GM18909 (cell line): ENCODE measurements at regions not wholly inside any gene's neighbourhood (a gene's known extent, or its start where the extent isn't known, plus 50 kb on each side); places are given as distances from the start of the nearest gene placed in this dataset.

ENCODE experiments used
- ATAC-seq: cut with Tn5 transposase; IDR thresholded peaks from one replicate; pipeline ENCODE4 v1.9.1; 2021; ENCODE audit warnings: mild to moderate bottlenecking; ENCODE audit not compliant: unreplicated experiment, poor library complexity

GRCh38 chr6:144835322-144835973 lies 550.3 kb downstream of the UTRN start:
- ATAC-seq, result no peak

- no peak for ATAC-seq
Measured at GRCh38 chr6:144840619-144841018, 555.5 kb downstream of the UTRN start.

DNA sequence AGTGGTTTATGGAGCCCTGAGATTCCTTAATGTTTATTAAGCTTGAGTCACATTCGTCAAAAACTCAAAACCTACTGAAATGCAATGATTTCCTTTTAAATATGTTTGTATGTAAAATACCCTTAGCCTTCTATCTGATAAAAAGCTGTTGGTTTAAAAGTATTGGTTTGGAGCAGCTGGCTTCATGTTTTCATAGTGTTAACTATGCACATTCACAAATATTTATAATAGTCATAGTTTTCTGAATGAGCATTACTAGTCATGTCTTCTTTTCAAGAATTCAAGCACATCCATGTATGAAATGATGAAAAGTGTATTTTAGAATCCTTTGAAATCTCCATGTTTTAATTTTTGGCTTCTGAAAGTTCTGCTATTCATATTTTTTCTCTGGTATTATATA lies 558.6 kb downstream of the UTRN start:
- ATAC-seq, result no peak

DNA sequence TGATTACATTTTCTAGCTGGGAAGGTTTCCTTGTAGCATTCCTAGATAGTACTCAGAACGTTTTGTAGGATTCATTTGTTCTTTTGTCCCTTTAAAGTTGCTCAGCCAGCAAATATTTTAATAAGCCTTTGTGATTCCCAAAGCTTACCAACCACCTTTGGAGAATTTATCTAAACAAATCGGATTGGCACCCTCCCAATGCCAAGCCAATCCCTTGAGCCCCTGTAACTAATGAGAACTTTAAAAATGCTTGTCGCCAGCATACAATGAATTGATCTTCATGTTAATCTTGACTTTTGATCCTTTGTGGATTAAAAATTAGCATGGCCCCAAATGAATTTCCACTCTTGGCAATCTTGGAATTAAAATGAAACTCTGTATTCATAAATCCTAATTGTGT lies 559.5 kb downstream of the UTRN start:
- no peak for ATAC-seq

GRCh38 chr6:144845186-144845585 lies 560.1 kb downstream of the UTRN start:
- ATAC-seq, result no peak

DNA sequence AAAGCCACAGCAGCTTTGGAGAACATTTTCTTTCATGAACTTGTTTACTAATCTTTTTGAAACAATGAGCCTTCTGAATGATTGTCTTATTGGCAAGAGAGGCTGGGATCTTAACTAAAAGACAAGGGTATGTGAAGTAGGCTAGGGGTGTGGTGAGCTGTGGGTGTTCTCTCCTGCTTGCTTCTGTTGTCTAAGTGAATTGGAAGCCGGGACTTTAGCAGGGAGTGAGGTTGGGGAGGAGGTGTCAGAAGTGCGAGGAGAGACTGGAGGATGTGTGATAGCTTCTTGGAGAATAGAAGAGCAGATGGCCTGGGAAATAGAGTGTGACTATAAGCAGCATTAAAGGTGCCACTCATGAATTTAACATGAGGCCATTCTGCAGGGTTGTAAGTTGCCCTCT lies 562.8 kb downstream of the UTRN start:
- no peak for ATAC-seq

DNA sequence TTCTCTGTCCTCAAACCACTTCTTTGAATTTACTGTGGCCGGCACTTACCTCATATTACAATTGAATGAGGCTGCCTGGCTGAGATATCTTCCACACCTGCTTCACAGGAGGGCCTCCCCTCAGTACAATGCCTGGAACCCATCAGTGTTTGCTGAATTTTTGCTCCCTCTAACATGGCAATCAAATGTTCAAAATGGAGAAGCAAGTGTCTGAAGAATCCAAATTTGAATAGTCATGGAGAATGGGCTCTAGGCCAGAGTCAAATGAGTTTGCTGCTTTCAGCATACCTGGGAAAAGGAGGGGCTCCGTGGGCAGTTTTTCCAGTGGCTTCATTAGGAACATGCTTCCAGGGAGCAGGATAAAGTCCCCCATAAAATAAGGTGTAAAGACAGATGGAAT lies 564.8 kb downstream of the UTRN start:
- no peak for ATAC-seq

- ATAC-seq, result no peak
Measured at GRCh38 chr6:144853603-144854002, 568.5 kb downstream of the UTRN start.

DNA sequence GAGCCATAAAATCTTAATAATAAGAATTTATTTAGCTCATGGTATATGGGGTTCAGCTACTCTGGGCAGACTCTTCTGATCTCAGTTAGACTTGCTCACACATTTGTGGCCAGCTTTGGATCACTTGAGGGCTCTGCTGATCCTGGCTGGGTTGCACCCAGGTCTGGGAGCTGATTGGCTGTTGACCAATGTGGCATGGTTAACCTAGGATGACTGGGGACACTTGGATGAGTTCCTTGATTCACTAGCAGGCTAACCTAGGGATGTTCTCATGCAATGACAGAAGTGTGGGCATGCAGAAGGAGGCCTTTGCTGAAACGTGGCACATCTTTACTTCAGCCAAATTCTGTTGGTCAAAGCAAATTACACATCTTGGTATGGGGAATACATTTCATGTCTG lies 569.5 kb downstream of the UTRN start:
- no peak for ATAC-seq

DNA sequence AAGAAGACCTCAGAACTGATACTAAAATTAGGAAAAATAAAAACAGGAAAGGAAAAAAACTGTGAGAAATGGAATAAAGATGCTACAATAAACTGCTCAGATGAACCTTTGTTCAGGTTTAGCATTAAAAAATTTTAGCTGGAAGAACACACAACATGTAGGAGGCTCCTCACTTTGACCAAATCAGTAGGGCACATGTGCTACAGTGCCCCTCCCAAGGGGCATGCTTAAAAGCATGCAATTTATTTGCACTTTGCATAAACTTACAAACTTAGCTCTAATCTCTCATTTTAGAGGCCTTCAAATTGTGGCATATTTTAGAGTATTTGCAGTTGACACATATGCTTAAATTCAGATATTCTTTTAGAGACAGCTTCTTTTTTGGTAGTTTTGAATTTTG lies 570.2 kb downstream of the UTRN start:
- ATAC-seq, result no peak

DNA sequence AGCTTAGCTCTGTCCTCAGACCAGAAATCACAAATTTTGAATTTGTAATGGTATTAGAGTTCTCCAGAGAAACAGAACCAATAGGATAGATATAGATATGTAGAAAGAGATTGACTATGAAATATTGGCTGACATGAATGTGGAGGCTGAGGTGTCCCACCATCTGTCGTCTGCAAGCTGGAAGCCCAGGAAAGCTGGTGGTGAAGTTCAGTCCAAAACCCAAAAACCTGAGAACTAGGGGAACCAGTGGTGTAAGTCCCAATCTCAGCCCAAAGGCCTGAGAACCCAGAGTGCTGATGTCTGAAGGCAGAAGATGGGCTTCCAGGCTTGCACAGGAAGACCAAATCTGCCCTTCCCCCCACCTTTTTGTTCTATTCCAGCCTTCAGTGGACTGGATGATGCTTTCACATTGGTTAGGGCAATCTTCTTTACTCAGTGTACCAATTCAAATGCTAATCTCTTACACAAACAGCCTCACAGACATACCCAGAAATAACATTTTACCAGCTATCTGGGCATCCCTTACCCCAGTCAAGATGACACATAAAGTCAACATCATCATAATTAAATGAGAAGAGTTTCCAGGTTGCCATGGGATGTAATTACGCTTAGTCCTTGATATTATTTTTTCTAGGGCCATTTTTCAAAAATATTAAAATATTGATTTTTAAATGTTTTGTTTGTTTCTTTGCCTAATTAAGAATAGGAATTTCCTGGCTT lies 570.8 kb downstream of the UTRN start:
- ATAC-seq, result no peak

DNA sequence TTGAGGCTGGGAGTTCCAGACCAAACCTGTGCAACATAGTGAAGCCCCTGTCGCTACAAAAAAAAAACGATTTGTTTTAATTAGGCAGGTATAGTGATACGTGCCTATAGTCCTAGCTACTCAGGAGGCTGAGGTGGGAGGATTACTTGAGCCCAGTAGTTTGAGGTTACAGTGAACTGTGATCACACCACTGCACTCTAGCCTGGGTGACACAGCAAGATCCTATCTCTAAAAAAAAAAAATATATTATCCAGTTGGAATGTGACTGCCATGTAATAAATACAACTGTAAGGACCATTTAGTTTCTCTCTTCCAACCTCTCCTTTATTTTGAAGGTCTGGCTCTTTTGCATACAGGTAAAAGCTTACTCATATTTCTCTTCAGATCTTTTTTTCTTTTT lies 571.5 kb downstream of the UTRN start:
- no peak for ATAC-seq

DNA sequence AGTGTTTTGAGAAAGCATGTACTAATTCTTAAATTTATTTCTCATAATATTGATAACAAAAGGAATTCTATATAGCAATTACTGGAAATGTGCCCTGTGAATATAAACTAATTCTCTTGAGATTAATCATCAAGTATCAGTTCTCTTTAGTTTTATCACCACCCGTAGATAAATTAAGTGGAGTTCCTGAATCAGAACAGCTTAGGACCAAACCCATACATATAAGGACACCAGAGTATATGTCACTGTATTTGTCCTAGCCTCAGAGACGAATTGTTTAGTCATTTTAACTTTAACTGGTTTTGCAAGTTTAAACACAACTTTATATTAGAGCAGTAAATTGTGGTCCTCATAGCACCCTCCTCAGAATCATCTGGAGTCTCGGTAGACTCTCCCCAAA lies 572.0 kb downstream of the UTRN start:
- ATAC-seq, result no peak

- no peak for ATAC-seq
Measured at GRCh38 chr6:144862769-144863168, 577.6 kb downstream of the UTRN start.

DNA sequence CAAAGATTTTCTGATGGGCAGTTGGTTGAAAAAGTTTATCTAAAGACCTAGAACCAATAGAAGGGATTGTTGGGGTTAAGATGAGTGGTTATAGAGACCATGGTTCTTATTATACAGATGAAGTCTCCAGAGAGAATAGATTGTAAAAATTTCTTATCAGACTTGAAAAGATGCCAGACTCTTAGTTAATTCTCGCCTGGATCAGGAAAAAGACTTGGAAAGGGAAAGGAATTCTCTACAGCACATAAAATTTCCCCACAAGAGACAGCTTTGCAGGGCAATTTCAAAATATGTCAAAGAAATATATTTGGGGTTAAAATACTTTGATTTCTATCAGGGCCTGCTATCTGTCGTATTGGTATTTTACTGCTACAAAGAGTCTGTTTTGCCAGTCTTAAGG lies 582.6 kb downstream of the UTRN start:
- no peak for ATAC-seq

GRCh38 chr6:144870782-144871181 lies 585.6 kb downstream of the UTRN start:
- no peak for ATAC-seq

DNA sequence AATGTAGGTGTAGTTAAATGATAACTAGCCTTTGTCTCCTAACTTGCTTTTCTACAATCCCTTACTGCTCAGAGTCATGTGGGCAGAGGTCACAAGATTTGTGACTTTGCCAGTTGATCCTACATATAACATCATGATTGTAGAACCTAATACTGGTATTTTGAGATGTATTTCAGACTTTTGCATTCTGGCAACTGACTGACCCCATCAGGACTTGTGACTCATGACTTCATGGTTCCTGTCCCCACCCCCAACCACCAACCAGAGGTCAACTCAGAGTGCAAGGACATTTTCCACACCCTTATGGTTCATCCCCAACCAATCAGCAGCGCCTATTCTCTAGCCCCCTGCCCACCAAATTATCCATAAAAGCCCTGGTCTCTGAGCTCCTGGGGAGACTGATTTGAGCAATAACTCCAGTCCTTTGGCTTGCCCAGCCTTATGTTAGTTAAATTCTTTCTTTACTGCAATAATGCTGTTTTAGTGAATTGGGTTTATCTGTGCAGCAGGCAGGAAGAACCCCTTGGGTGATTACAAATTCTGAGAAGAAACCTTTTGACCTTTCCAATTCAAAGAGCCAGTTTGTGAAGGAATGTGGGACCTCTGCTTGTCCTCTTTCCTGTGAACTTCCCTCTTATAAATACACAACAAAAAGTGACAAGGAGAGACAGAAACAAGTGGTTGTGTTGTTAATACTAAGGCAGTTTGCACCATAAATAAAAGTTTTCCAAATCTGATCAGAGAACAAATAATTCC lies 588.7 kb downstream of the UTRN start:
- no peak for ATAC-seq

DNA sequence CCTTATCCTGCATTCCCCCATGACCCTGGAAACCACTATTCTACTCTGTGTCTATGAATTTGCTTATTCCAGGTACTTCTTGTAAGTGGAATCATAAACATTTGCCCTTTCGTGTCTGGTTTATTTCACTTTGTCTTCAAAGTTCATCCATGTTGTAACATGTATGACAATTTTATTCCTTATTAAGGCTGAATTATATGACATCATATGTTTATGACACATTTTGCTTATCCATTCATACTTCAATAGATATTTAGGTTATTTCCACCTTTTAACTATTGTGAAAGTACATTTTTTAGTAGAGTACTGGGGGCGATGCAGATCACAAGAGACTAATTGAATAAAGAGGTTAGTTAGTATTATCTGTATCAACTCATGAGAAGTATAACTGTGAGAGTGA lies 591.6 kb downstream of the UTRN start:
- ATAC-seq, result no peak

DNA sequence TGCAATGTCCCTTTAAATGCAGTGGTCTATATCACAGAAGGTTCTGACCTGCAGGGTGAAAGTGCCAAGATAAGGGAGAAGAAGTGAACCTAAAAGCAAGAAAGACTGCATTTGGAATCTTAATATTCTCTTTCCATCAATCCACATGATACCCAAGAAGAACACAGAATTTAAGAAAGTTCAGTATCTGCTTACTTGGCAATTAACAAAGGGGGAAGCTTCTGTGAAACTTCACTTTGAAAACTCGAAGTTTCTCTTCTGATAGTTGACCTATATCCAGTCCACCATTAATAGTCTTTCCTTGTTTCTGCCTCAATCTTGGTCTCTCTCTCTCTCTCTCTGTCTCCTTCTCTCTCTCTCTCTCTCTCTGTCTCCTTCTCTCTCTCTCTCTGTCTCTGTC lies 592.0 kb downstream of the UTRN start:
- no peak for ATAC-seq

DNA sequence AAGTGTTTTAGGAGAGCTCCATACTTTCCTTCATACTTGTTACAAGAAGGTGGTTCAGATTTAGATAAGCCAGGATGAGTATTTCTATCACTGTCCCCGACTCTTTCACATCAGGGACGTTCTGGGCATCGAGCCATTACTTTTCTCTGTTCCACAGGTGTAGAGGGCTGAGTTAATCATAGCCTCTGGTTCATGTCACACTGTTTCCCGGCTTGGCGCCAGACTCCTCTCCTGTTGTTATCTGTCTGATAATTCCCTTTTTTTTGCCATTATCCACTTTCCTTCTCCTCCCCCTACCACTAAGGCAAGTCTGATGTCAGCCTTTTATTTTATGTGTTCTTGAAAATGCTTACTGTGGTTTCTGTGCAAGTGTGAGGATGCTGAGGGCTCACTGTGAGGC lies 593.4 kb downstream of the UTRN start:
- no peak for ATAC-seq

DNA sequence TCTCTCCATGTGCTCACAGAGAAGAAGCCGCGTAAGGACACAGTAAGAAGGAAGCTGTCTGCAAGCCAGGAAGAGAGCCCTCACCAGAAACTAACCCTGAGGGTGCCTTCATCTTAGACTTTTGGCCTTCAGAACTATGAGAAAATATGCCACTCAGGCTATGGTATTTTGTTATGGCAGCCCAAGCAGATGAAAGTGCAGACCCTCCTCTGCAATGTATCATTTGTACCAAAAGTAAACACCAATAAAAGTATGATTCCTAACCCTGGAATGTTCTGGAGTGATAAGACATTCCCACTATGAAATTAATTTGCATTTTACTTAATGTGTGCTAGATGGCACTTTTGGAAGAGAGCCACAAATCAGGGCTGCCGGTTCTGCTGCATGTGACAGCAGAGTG lies 594.3 kb downstream of the UTRN start:
- no peak for ATAC-seq

- no peak for ATAC-seq
Measured at GRCh38 chr6:144882425-144882824, 597.3 kb downstream of the UTRN start.
